HepG2 (cell line): ENCODE measurements at regions not wholly inside any gene's neighbourhood (a gene's known extent, or its start where the extent isn't known, plus 50 kb on each side); places are given as distances from the start of the nearest gene placed in this dataset.
A peak's percentile ranks its signal among the peaks of the same experiment; 100 is the strongest.

Experiments
- ATF1 ChIP-seq: IDR thresholded peaks from 2 replicates; pipeline ENCODE4 v1.6.1; 2016; ENCODE audit warnings: mild to moderate bottlenecking, control low read depth
- CEBPB ChIP-seq: IDR thresholded peaks from 2 replicates; pipeline ENCODE4 v1.6.1; 2011; ENCODE audit warnings: low read depth, low read length, improper control_type of control experiment, borderline replicate concordance
- JARID2 ChIP-seq: sonication (generic); formaldehyde crosslinking; IDR thresholded peaks from 2 replicates; pipeline ENCODE4 v1.8.1; 2023; ENCODE audit warnings: missing genetic modification reagents, inconsistent platforms; ENCODE audit not compliant: insufficient replicate concordance
- MAZ ChIP-seq, 2 experiments: sonication (generic) in 1 of 2; formaldehyde crosslinking in 1 of 2; IDR thresholded peaks; 2 replicates each; pipeline versions ENCODE4 v1.5.0 to v1.6.1; 2012 to 2020; ENCODE audit warnings: low read depth in 2 of 2, mild to moderate bottlenecking in 2 of 2, borderline replicate concordance in 1 of 2, improper control_type of control experiment in 1 of 2, low read length in 1 of 2, missing genetic modification reagents in 1 of 2, moderate library complexity in 1 of 2
- MED1 ChIP-seq: sonication (generic); formaldehyde crosslinking; IDR thresholded peaks from 2 replicates; pipeline ENCODE4 v1.4.0; 2020; ENCODE audit warnings: missing genetic modification reagents
- NFYC ChIP-seq: IDR thresholded peaks from 2 replicates; pipeline ENCODE4 v1.6.1; 2016; ENCODE audit warnings: missing genetic modification reagents, missing compliant biosample characterization
- NPAS2 ChIP-seq: sonication (generic); formaldehyde crosslinking; IDR thresholded peaks from 2 replicates; pipeline ENCODE4 v1.8.0; 2022; ENCODE audit warnings: mild to moderate bottlenecking, missing genetic modification reagents, borderline replicate concordance
- PAX8 ChIP-seq: sonication (generic); formaldehyde crosslinking; IDR thresholded peaks from 2 replicates; pipeline ENCODE4 v1.8.0; 2022; ENCODE audit warnings: mild to moderate bottlenecking, missing genetic modification reagents, borderline replicate concordance
- YEATS2 ChIP-seq: sonication (generic); formaldehyde crosslinking; IDR thresholded peaks from 2 replicates; pipeline ENCODE4 v1.4.0; 2020; ENCODE audit warnings: missing genetic modification reagents, borderline replicate concordance
- ZBTB38 ChIP-seq: sonication (generic); formaldehyde crosslinking; IDR thresholded peaks from 2 replicates; pipeline ENCODE4 v1.5.1; 2020; ENCODE audit warnings: mild to moderate bottlenecking, missing genetic modification reagents
- ZFYVE20 ChIP-seq: sonication (generic); formaldehyde crosslinking; IDR thresholded peaks from 2 replicates; pipeline ENCODE4 v1.8.0; 2023; ENCODE audit warnings: low read depth, mild to moderate bottlenecking, moderate library complexity, missing genetic modification reagents, borderline replicate concordance
- ZNF431 ChIP-seq: sonication (generic); formaldehyde crosslinking; IDR thresholded peaks from 2 replicates; pipeline ENCODE4 v1.9.0; 2022; ENCODE audit warnings: missing genetic modification reagents, low read depth, mild to moderate bottlenecking, borderline replicate concordance
- ZNF777 ChIP-seq: sonication (generic); formaldehyde crosslinking; IDR thresholded peaks from 2 replicates; pipeline ENCODE4 v1.4.0; 2020; ENCODE audit warnings: missing genetic modification reagents
- ZNF839 ChIP-seq: sonication (generic); formaldehyde crosslinking; IDR thresholded peaks from 2 replicates; pipeline ENCODE4 v1.4.0; 2020; ENCODE audit warnings: missing genetic modification reagents, mild to moderate bottlenecking, borderline replicate concordance
- ZNF883 ChIP-seq: sonication (generic); formaldehyde crosslinking; IDR thresholded peaks from 2 replicates; pipeline ENCODE4 v1.5.1; 2020; ENCODE audit warnings: mild to moderate bottlenecking, missing genetic modification reagents; ENCODE audit errors: not compliant biosample characterization
- ZSCAN31 ChIP-seq: sonication (generic); formaldehyde crosslinking; IDR thresholded peaks from 2 replicates; pipeline ENCODE4 v1.5.0; 2020; ENCODE audit warnings: low read depth, mild to moderate bottlenecking, missing genetic modification reagents
- TF ChIP-seq, protein P1 (sequence below): IDR thresholded peaks from 2 replicates; pipeline ENCODE4 v1.6.1; 2016; ENCODE audit warnings: low read depth, control low read depth
- TF ChIP-seq, protein P2 (sequence below): sonication (generic); formaldehyde crosslinking; IDR thresholded peaks from 2 replicates; pipeline ENCODE4 v1.9.0; 2021; ENCODE audit warnings: mild to moderate bottlenecking, missing genetic modification reagents
- TF ChIP-seq, protein P3 (sequence below): IDR thresholded peaks from 2 replicates; pipeline ENCODE4 v1.6.1; 2012; ENCODE audit warnings: low read depth, low read length, improper control_type of control experiment

DNA sequence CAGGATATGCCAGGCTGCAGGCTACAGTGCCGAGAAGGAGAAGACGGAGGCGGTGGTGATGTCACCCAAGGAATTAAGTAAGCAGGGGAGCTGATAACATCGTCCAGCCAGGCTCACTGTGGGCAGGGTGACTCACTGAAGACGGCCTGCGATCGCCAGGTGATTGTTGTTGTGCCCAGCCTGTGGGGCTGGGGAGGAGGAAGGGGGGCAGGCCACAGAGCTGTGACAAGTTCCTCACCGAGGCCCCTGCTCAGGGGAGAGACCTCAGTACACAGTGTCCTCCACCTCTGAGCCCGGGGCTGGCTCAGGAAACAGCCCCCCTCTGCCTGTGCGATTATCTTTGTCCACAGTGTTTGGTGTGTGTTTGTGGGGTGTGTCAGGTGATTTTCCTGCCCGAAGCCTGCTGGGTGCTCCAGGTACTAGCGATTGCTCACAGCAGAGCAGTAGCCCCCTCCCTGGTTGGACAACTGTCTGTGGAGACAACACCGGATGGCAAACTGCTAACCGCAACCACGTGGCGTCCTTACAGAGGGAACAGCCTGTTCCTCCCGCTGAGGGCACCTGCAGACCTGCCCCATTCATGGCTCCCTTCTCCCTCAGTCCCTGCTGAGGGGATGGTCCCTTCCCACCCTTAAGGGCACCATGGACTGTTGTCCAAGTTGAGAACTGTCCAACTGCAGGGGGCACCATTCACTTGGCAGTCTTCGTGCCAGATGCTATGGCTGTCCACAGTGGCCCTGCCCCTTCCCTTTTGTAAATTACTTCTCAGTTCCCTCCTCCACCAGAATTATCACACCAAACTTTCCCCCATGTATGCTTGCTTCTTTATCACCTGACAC lies 95.1 kb downstream of the ZFP36L2 start (continued):
- TF ChIP-seq, protein P1, sequence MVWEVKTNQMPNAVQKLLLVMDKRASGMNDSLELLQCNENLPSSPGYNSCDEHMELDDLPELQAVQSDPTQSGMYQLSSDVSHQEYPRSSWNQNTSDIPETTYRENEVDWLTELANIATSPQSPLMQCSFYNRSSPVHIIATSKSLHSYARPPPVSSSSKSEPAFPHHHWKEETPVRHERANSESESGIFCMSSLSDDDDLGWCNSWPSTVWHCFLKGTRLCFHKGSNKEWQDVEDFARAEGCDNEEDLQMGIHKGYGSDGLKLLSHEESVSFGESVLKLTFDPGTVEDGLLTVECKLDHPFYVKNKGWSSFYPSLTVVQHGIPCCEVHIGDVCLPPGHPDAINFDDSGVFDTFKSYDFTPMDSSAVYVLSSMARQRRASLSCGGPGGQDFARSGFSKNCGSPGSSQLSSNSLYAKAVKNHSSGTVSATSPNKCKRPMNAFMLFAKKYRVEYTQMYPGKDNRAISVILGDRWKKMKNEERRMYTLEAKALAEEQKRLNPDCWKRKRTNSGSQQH (CRISPR knock-in tag), result no peak
- no peak for TF ChIP-seq NPAS2 (CRISPR knock-in tag)
- no peak for TF ChIP-seq ZFYVE20 (CRISPR knock-in tag)
- TF ChIP-seq MED1, result peak; percentile 79
- TF ChIP-seq YEATS2, result peak; percentile 31; the same call in 1 of the 2 replicates
- TF ChIP-seq ZNF883 (CRISPR knock-in tag), result peak; percentile 28
- TF ChIP-seq CEBPB, result no peak
- peak; percentile 96 for TF ChIP-seq ZBTB38 (CRISPR knock-in tag)
- TF ChIP-seq, protein P2, sequence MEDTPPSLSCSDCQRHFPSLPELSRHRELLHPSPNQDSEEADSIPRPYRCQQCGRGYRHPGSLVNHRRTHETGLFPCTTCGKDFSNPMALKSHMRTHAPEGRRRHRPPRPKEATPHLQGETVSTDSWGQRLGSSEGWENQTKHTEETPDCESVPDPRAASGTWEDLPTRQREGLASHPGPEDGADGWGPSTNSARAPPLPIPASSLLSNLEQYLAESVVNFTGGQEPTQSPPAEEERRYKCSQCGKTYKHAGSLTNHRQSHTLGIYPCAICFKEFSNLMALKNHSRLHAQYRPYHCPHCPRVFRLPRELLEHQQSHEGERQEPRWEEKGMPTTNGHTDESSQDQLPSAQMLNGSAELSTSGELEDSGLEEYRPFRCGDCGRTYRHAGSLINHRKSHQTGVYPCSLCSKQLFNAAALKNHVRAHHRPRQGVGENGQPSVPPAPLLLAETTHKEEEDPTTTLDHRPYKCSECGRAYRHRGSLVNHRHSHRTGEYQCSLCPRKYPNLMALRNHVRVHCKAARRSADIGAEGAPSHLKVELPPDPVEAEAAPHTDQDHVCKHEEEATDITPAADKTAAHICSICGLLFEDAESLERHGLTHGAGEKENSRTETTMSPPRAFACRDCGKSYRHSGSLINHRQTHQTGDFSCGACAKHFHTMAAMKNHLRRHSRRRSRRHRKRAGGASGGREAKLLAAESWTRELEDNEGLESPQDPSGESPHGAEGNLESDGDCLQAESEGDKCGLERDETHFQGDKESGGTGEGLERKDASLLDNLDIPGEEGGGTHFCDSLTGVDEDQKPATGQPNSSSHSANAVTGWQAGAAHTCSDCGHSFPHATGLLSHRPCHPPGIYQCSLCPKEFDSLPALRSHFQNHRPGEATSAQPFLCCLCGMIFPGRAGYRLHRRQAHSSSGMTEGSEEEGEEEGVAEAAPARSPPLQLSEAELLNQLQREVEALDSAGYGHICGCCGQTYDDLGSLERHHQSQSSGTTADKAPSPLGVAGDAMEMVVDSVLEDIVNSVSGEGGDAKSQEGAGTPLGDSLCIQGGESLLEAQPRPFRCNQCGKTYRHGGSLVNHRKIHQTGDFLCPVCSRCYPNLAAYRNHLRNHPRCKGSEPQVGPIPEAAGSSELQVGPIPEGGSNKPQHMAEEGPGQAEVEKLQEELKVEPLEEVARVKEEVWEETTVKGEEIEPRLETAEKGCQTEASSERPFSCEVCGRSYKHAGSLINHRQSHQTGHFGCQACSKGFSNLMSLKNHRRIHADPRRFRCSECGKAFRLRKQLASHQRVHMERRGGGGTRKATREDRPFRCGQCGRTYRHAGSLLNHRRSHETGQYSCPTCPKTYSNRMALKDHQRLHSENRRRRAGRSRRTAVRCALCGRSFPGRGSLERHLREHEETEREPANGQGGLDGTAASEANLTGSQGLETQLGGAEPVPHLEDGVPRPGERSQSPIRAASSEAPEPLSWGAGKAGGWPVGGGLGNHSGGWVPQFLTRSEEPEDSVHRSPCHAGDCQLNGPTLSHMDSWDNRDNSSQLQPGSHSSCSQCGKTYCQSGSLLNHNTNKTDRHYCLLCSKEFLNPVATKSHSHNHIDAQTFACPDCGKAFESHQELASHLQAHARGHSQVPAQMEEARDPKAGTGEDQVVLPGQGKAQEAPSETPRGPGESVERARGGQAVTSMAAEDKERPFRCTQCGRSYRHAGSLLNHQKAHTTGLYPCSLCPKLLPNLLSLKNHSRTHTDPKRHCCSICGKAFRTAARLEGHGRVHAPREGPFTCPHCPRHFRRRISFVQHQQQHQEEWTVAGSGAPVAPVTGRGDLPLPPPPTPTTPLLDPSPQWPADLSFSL (CRISPR knock-in tag), result peak; percentile 94
- no peak for TF ChIP-seq ATF1 (CRISPR knock-in tag)
- TF ChIP-seq, protein P3, sequence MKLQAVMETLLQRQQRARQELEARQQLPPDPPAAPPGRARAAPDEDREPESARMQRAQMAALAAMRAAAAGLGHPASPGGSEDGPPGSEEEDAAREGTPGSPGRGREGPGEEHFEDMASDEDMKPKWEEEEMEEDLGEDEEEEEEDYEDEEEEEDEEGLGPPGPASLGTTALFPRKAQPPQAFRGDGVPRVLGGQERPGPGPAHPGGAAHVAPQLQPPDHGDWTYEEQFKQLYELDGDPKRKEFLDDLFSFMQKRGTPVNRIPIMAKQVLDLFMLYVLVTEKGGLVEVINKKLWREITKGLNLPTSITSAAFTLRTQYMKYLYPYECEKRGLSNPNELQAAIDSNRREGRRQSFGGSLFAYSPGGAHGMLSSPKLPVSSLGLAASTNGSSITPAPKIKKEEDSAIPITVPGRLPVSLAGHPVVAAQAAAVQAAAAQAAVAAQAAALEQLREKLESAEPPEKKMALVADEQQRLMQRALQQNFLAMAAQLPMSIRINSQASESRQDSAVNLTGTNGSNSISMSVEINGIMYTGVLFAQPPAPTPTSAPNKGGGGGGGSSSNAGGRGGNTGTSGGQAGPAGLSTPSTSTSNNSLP, result no peak
- TF ChIP-seq PAX8 (CRISPR knock-in tag), result no peak
- no peak for TF ChIP-seq JARID2
- no peak for TF ChIP-seq MAZ (IDR thresholded peaks at IDR 0.05; ENCODE audit: borderline replicate concordance, low read depth, low read length)
- TF ChIP-seq MAZ (CRISPR knock-in tag; IDR thresholded peaks at IDR 0.05; ENCODE audit: low read depth), result peak; percentile 64
- TF ChIP-seq ZNF777 (CRISPR knock-in tag), result no peak
- no peak for TF ChIP-seq NFYC
- TF ChIP-seq ZNF839 (CRISPR knock-in tag), result peak; percentile 56; the same call in 1 of the 2 replicates
- TF ChIP-seq ZSCAN31 (CRISPR knock-in tag), result no peak; the same call in 1 of the 2 replicates
- peak; percentile 72; the same call in 1 of the 2 replicates for TF ChIP-seq ZNF431 (CRISPR knock-in tag)
